ENCODE measurements at regions not wholly inside any gene's neighbourhood (a gene's known extent, or its start where the extent isn't known, plus 50 kb on each side); places are given as distances from the start of the nearest gene placed in this dataset.

DNA sequence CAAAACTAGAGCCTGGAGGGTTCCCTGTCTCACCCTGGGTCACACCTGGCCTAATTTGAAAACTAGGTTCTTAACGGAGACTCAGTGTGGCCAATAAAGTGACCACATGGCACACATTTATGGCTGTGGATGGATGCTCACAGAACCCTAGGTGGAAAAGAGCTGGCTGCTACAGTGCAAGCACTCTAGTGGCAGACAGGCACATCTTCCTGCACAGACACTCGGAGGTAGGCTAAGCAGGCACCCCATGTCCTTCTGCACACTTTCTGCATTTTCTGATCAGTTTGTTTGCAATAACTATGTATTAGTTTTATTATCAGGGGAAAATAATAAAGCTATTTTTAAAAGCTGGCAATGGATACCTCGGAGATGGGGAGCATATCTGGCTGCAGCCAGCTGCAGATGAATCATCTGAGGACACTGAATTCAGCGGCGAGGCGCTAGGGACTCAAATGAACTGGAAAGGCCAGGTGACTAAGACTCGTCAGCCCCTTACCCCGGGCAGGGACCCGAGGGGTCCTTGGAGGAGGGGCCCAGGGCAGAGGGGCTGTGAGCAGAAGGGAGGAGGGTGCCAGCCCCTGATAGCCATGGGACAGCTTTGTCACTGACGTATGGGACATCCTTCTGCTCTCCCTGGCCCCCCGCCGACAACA is 96.2 kb downstream of the OLFM1 start:
- no peak for TF ChIP-seq REST (IDR thresholded peaks at IDR 0.05; ENCODE audit: insufficient read depth in 1 of 2, low read depth in 2 of 2, low read length in 2 of 2)
- no peak for TF ChIP-seq POLR2AphosphoS5 (IDR thresholded peaks at IDR 0.05; ENCODE audit: low read depth, low read length)
- TF ChIP-seq TAF1 (IDR thresholded peaks at IDR 0.05; ENCODE audit: borderline replicate concordance, insufficient read depth, low read length) = no peak
- no peak for TF ChIP-seq FOXP2 (optimal IDR thresholded peaks at IDR 0.05; ENCODE audit: borderline replicate concordance, extremely low read depth, extremely low read length, insufficient read depth)
- TF ChIP-seq SIN3A (IDR thresholded peaks at IDR 0.05; ENCODE audit: borderline replicate concordance, insufficient read depth, low read length) = no peak

GRCh38 chr9:135184181-135185053 is 96.9 kb downstream of the OLFM1 start:
- TF ChIP-seq FOXP2 (optimal IDR thresholded peaks at IDR 0.05; ENCODE audit: borderline replicate concordance, extremely low read depth, extremely low read length, insufficient read depth) = no peak
- TF ChIP-seq TAF1 (IDR thresholded peaks at IDR 0.05; ENCODE audit: borderline replicate concordance, insufficient read depth, low read length) = no peak
- TF ChIP-seq POLR2AphosphoS5 (IDR thresholded peaks at IDR 0.05; ENCODE audit: low read depth, low read length) = no peak
- TF ChIP-seq REST (IDR thresholded peaks at IDR 0.05; ENCODE audit: insufficient read depth in 1 of 2, low read depth in 2 of 2, low read length in 2 of 2) = no peak
- TF ChIP-seq SIN3A (IDR thresholded peaks at IDR 0.05; ENCODE audit: borderline replicate concordance, insufficient read depth, low read length) = no peak

DNA sequence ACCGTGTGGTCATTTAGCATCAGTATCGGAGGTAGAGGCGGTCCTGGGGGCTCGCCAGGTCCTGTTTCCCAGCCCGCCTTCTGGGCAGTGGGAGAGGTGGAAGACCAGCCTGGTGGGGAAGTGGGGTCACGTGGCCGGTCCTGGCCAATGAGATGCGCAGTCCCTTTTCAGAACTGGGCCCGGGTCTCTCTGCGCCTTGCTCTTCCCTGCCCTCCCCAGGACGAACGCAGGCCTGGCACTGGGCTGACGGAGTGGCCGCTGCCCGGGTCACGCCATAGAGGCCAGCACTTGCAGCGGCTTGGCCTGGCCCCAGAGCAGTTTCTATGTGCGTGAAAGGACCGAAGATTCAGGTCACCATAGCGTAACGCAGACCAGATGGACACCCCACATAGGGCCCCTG is 97.6 kb downstream of the OLFM1 start:
- TF ChIP-seq POLR2AphosphoS5 (IDR thresholded peaks at IDR 0.05; ENCODE audit: low read depth, low read length) (no peak), TAF1 (IDR thresholded peaks at IDR 0.05; ENCODE audit: borderline replicate concordance, insufficient read depth, low read length) (no peak), SIN3A (IDR thresholded peaks at IDR 0.05; ENCODE audit: borderline replicate concordance, insufficient read depth, low read length) (no peak), FOXP2 (optimal IDR thresholded peaks at IDR 0.05; ENCODE audit: borderline replicate concordance, extremely low read depth, extremely low read length, insufficient read depth) (no peak), REST (IDR thresholded peaks at IDR 0.05; ENCODE audit: insufficient read depth in 1 of 2, low read depth in 2 of 2, low read length in 2 of 2) (no peak)

DNA sequence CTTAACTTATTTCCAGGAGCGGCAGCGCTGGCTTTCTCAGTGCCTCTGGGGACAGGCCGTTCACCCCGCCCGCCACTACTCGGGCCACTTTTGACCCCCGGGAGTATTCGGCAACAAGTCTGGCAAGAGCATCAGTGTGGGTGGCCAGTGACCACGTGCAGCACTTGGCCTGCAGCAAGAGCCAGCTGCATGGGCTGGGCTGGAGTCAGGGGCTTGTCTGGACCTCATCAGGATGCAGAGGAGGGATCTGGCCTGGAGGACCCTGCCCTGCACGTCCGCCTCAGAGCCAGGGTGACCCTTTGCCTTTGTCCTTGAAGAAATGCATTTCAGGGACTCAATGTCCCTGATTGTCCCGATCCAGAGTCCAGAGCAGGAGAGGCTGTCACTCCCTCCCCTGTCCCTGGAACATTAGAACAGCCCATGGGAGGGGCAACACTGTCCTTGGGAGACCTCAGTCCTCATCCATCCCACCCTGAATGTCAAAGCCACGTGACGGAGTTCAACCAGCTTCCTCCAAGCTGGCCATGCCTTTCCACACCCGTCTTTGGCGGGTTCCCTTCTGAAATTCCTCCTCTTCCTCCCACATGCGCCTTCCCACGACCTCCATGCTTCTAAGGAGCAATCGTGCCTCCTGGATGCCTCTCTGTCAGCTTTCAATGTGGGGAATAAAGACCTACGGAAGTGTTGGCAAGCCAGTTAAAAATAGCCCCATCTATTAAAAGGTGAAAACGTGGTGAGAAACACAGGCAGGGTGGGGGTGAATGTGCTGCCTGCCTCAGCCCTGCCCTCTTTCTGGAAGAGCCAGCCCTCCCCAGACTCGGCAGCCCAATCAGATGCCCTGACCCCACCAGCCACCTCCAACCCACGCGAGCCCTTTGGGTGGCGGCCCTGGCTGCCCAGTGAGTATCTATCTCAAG is 99.0 kb downstream of the OLFM1 start:
- TF ChIP-seq TAF1 (IDR thresholded peaks at IDR 0.05; ENCODE audit: borderline replicate concordance, insufficient read depth, low read length) (no peak), FOXP2 (optimal IDR thresholded peaks at IDR 0.05; ENCODE audit: borderline replicate concordance, extremely low read depth, extremely low read length, insufficient read depth) (no peak), POLR2AphosphoS5 (IDR thresholded peaks at IDR 0.05; ENCODE audit: low read depth, low read length) (no peak), REST (IDR thresholded peaks at IDR 0.05; ENCODE audit: insufficient read depth in 1 of 2, low read depth in 2 of 2, low read length in 2 of 2) (no peak), SIN3A (IDR thresholded peaks at IDR 0.05; ENCODE audit: borderline replicate concordance, insufficient read depth, low read length) (no peak)
